ENCODE measurements at regions not wholly inside any gene's neighbourhood (a gene's known extent, or its start where the extent isn't known, plus 50 kb on each side); places are given as distances from the start of the nearest gene placed in this dataset.

- DNase-seq = no peak
- H3K4me1 Mint-ChIP-seq = no peaks in the 10 kb centered on the region
- no peak overlapping the region for H3K4me3 Mint-ChIP-seq
- no peaks in the 10 kb centered on the region for H3K36me3 Mint-ChIP-seq (ENCODE audit: low read depth)
- H3K27me3 Mint-ChIP-seq = no peaks in the 10 kb centered on the region
- H3K9me3 Mint-ChIP-seq = peaks cover 4% of the 10 kb centered on the region
- no peak for ATAC-seq
- no peak overlapping the region for H3K27ac Mint-ChIP-seq
Observed at GRCh38 chr5:17425385-17426070, 72.5 kb upstream of the TAF11L2 start.

- Mint-ChIP-seq H3K4me3 (no peak overlapping the region), H3K27me3 (no peaks in the 10 kb centered on the region), H3K36me3 (ENCODE audit: low read depth) (no peaks in the 10 kb centered on the region), H3K4me1 (no peaks in the 10 kb centered on the region), H3K9me3 (peaks cover 8% of the 10 kb centered on the region), H3K27ac (no peak overlapping the region)
- ATAC-seq (no peak), DNase-seq (no peak)
Observed at GRCh38 chr5:17426104-17426749, 71.8 kb upstream of the TAF11L2 start.

GRCh38 chr5:17428176-17428800 is 69.7 kb upstream of the TAF11L2 start:
- Mint-ChIP-seq H3K27ac (no peak overlapping the region), H3K4me3 (no peak overlapping the region), H3K27me3 (no peaks in the 10 kb centered on the region), H3K4me1 (no peaks in the 10 kb centered on the region), H3K9me3 (peaks cover 4% of the 10 kb centered on the region), H3K36me3 (ENCODE audit: low read depth) (no peaks in the 10 kb centered on the region)
- DNase-seq = no peak
- no peak for ATAC-seq

- no peaks in the 10 kb centered on the region for H3K4me1 Mint-ChIP-seq
- DNase-seq = no peak
- peaks cover 4% of the 10 kb centered on the region for H3K9me3 Mint-ChIP-seq
- ATAC-seq = no peak
- H3K36me3 Mint-ChIP-seq (ENCODE audit: low read depth) = no peaks in the 10 kb centered on the region
- no peaks in the 10 kb centered on the region for H3K27me3 Mint-ChIP-seq
- H3K27ac Mint-ChIP-seq = no peak overlapping the region
- H3K4me3 Mint-ChIP-seq = no peak overlapping the region
Observed at GRCh38 chr5:17429353-17429752, 68.7 kb upstream of the TAF11L2 start.

- no peaks in the 10 kb centered on the region for H3K36me3 Mint-ChIP-seq (ENCODE audit: low read depth)
- no peaks in the 10 kb centered on the region for H3K4me1 Mint-ChIP-seq
- no peak overlapping the region for H3K27ac Mint-ChIP-seq
- peaks cover 4% of the 10 kb centered on the region for H3K9me3 Mint-ChIP-seq
- no peak for DNase-seq
- no peaks in the 10 kb centered on the region for H3K27me3 Mint-ChIP-seq
- ATAC-seq = no peak
- no peak overlapping the region for H3K4me3 Mint-ChIP-seq
Observed at GRCh38 chr5:17430241-17430640, 67.8 kb upstream of the TAF11L2 start.

- no peak overlapping the region for H3K4me3 Mint-ChIP-seq
- peaks cover 4% of the 10 kb centered on the region for H3K9me3 Mint-ChIP-seq
- H3K27ac Mint-ChIP-seq = no peak overlapping the region
- H3K27me3 Mint-ChIP-seq = no peaks in the 10 kb centered on the region
- ATAC-seq = no peak
- no peaks in the 10 kb centered on the region for H3K4me1 Mint-ChIP-seq
- no peaks in the 10 kb centered on the region for H3K36me3 Mint-ChIP-seq (ENCODE audit: low read depth)
- no peak for DNase-seq
Observed at GRCh38 chr5:17431272-17432050, 66.6 kb upstream of the TAF11L2 start.

- H3K27me3 Mint-ChIP-seq = no peaks in the 10 kb centered on the region
- H3K27ac Mint-ChIP-seq = no peak overlapping the region
- ATAC-seq = no peak
- no peaks in the 10 kb centered on the region for H3K36me3 Mint-ChIP-seq (ENCODE audit: low read depth)
- H3K4me3 Mint-ChIP-seq = no peak overlapping the region
- peaks cover 4% of the 10 kb centered on the region for H3K9me3 Mint-ChIP-seq
- H3K4me1 Mint-ChIP-seq = peaks cover 6% of the 10 kb centered on the region
- no peak for DNase-seq
Observed at GRCh38 chr5:17432569-17432968, 65.5 kb upstream of the TAF11L2 start.

- H3K9me3 Mint-ChIP-seq = peaks cover 6% of the 10 kb centered on the region
- no peaks in the 10 kb centered on the region for H3K27me3 Mint-ChIP-seq
- peaks cover 6% of the 10 kb centered on the region for H3K4me1 Mint-ChIP-seq
- DNase-seq (no peak), ATAC-seq (no peak)
- H3K36me3 Mint-ChIP-seq (ENCODE audit: low read depth) = no peaks in the 10 kb centered on the region
- H3K27ac Mint-ChIP-seq = no peak overlapping the region
- no peak overlapping the region for H3K4me3 Mint-ChIP-seq
Observed at GRCh38 chr5:17433406-17433805, 64.6 kb upstream of the TAF11L2 start.

- no peak for DNase-seq
- ATAC-seq = no peak
- Mint-ChIP-seq H3K27me3 (no peaks in the 10 kb centered on the region), H3K36me3 (ENCODE audit: low read depth) (no peaks in the 10 kb centered on the region), H3K9me3 (peaks cover 12% of the 10 kb centered on the region), H3K27ac (no peak overlapping the region), H3K4me3 (no peak overlapping the region), H3K4me1 (peaks cover 6% of the 10 kb centered on the region)
Observed at GRCh38 chr5:17434982-17435381, 63.0 kb upstream of the TAF11L2 start.

GRCh38 chr5:17436350-17436749 is 61.7 kb upstream of the TAF11L2 start:
- no peaks in the 10 kb centered on the region for H3K27me3 Mint-ChIP-seq
- H3K27ac Mint-ChIP-seq = no peak overlapping the region
- H3K9me3 Mint-ChIP-seq = peaks cover 19% of the 10 kb centered on the region
- DNase-seq (no peak), ATAC-seq (no peak)
- peaks cover 6% of the 10 kb centered on the region for H3K4me1 Mint-ChIP-seq
- no peaks in the 10 kb centered on the region for H3K36me3 Mint-ChIP-seq (ENCODE audit: low read depth)
- peak overlapping the region; percentile 7 for H3K4me3 Mint-ChIP-seq

- no peak for ATAC-seq
- Mint-ChIP-seq H3K27ac (no peak overlapping the region), H3K4me3 (peak overlapping the region; percentile 7), H3K27me3 (no peaks in the 10 kb centered on the region), H3K9me3 (peaks cover 19% of the 10 kb centered on the region), H3K36me3 (ENCODE audit: low read depth) (no peaks in the 10 kb centered on the region), H3K4me1 (peaks cover 6% of the 10 kb centered on the region)
- no peak for DNase-seq
Observed at GRCh38 chr5:17436761-17437221, 61.2 kb upstream of the TAF11L2 start.

- no peaks in the 10 kb centered on the region for H3K36me3 Mint-ChIP-seq (ENCODE audit: low read depth)
Observed at GRCh38 chr5:17438027-17438426, 60.0 kb upstream of the TAF11L2 start.

GRCh38 chr5:17439956-17440355 is 58.1 kb upstream of the TAF11L2 start:
- Mint-ChIP-seq H3K27me3 (peaks cover 1% of the 10 kb centered on the region), H3K4me3 (no peak overlapping the region), H3K27ac (no peak overlapping the region), H3K9me3 (peaks cover 19% of the 10 kb centered on the region), H3K36me3 (ENCODE audit: low read depth) (no peaks in the 10 kb centered on the region), H3K4me1 (peaks cover 6% of the 10 kb centered on the region)
- no peak for DNase-seq
- no peak for ATAC-seq

More at GRCh38 chr5:17438027-17438426, 60.0 kb upstream of the TAF11L2 start:
- peaks cover 1% of the 10 kb centered on the region for H3K27me3 Mint-ChIP-seq
- H3K27ac Mint-ChIP-seq = no peak overlapping the region
- DNase-seq (no peak), ATAC-seq (no peak)
- H3K4me1 Mint-ChIP-seq = peaks cover 6% of the 10 kb centered on the region
- H3K4me3 Mint-ChIP-seq = no peak overlapping the region
- H3K9me3 Mint-ChIP-seq = peaks cover 19% of the 10 kb centered on the region

- H3K4me1 Mint-ChIP-seq = peaks cover 6% of the 10 kb centered on the region
- no peak for DNase-seq
Observed at GRCh38 chr5:17440766-17441165, 57.3 kb upstream of the TAF11L2 start.

More at GRCh38 chr5:17440766-17441165, 57.3 kb upstream of the TAF11L2 start:
- ATAC-seq = no peak
- Mint-ChIP-seq H3K27ac (no peak overlapping the region), H3K4me3 (no peak overlapping the region), H3K9me3 (peaks cover 19% of the 10 kb centered on the region), H3K27me3 (peaks cover 1% of the 10 kb centered on the region), H3K36me3 (ENCODE audit: low read depth) (no peaks in the 10 kb centered on the region)
